ENCODE measurements at regions not wholly inside any gene's neighbourhood (a gene's known extent, or its start where the extent isn't known, plus 50 kb on each side); places are given as distances from the start of the nearest gene placed in this dataset.

DNA sequence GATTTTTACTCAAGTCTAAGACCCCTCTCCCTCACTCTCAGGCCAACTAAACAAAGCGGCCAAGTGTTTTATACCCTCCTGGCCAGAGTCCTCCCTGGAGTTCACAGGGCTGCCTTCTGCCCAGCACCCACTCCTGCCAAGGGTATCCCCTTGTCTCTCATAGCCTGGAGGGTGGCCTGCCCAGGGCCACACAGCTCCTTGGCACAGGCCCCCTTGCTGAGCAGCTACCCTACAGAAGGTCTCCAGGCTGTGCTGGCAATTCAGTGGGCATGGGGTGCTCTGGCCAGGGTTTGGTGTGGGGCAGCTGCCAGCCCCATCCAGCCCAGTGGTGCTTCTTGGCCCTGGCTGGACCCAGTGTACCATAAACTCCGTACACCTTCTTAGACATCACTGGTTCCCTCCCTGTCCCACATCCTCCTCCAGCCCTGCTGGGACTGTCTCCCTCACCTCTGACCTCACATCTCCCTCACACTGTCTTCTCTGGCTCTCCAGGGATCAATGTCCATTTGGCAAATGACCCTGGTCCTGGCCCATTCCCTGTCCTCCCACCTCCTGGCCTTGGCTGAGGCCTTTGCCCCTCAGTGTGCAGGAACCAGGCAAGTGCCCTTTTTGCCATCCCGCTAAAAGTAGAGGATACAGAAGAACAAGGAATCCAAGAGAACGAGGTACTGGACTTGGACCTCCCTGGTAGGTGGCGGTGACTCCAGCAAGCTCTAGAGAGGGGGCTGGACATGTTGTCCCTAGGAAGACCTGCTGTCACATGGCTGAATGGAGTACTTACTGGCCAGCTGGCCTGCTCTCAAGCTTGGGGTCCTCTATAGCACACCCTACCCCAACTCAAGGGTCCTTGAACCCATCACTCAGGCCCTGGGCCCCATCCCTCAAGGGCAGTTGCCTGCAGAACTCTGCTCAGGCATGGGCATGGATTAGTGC lies 50.0 kb upstream of the TRPM1 start:
- no peak for DNase-seq (ENCODE audit: low spot score)

DNA sequence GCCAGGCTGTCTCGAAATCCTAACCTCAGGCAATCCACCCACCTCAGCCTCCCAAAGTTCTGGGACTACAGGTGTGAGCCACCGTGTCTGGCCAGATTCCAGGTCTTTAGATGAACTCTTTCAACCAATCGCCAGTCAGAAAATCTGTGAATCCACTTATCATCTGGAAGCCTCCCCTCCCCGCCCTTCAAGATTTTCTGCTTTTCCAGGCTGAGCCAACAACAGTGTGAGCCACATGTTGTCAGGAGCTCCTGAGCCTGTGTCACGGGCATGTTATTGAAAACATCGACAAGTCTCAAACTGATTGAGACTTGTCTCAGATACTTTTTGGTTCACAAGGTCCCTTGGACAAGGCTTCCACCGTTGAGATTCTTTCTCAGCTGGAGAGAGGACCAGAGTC lies 52.0 kb upstream of the TRPM1 start:
- no peak for DNase-seq (ENCODE audit: low spot score)

DNA sequence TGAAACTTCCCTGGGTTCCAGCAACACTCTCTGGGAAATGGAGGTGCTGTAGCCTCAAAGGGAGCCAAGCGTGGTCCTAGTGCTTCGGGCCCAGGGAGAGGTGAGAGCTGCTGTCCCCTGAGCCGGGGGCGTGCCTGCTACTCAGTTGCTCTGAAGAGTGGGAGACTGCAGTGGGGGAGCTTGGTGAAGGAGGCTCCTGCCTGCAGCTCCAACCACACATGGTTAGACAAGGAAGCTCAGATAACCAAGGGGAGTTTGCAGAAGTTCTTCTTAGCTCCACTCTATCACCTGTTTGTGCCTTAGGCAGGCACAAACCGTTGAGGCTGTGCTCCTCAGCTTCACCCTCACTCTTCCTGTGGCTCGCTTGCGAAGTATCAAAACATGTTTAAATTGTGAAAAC lies 53.6 kb upstream of the TRPM1 start:
- DNase-seq (ENCODE audit: low spot score): no peak

DNA sequence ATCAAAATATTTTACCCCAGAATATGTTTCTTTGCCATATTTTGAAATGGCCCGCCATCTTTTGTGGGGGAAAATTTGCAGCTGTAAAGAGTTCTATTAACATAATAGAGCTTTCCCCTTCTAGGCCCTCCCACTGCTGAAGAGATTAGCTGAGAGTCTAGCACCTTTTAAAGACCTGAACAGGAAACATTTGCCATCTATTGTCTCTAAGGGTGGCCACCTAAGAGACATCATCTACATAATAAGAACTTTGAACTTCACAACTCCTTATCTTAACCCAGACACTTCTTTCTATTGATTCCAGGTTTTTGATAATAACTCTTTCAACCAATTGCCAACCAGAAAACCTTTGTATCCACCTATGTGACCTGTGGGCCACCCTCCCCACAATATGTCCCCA lies 54.7 kb upstream of the TRPM1 start:
- no peak for DNase-seq (ENCODE audit: low spot score)

DNA sequence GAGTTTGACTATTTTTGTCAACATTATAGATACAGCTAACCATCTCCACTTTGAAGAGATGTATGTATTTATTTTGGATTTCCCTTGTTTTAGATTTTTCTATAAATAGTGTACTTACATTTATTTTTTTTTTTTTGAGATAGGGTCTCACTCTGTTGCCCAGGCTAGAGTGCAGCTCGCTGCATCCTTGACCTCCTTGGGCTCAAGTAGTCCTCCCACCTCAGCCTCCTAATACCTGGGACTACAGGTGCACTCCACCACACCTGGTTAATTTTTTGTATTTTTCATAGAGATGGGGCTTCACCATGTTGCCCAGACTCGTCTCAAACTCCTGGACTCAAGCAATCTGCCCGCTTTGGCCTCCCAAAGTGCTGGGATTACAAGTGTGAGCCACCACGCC lies 55.3 kb upstream of the TRPM1 start:
- no peak for DNase-seq (ENCODE audit: low spot score)

DNA sequence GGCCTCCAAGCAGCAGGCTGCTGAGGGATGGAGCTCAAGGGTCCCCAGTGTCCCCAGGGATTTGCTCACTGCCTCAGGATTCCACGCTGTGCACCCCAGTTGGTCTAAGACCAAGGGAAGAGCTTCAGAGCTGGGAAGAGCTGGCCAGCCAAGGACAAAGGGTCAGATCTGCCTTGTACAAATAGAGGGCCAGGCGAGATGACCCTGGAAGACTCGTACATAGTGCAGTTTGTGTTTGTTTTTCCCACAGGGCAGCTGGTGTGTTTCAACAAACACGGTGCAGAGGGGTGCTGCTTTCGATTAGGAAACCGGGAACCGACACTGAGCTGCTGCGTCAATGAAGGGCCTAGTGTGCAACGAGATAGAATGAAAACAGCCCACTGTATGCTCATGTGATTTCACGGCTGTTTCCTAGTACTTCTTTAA lies 56.1 kb upstream of the TRPM1 start:
- DNase-seq (ENCODE audit: low spot score): no peak

DNA sequence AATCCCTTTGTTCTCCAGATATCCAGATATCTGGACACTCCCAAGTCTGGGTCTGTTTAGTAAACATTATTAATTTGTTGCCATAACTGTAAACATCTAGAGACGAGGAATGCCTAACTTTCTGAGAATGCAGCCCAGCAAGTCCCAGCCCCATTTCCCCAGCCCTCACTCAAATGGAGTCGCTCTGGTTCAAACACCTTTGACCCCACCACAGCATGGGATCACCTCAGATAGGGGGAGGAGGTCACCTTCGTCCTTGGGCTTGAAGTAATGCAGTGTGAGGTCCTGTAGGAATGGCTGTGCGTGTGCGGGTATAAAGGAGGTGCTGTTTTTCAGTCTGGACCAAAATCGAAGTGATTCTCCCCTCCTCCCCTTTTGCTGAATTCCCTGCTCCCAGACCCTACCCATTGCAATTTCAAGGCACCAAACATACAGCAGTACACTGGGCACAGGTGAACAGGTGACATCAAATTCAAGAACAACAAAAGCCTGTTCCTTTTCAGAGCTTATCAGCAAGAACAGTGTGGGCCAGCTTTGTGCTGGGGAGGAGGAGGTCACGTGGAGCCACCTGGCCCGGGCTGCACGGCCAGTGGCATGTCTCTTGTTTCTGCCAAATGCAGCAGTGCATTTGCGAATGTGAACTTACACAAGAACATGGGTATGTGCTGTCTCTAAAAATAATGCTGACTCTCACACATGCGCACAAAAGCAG lies 57.5 kb upstream of the TRPM1 start:
- DNase-seq (ENCODE audit: low spot score): no peak

DNA sequence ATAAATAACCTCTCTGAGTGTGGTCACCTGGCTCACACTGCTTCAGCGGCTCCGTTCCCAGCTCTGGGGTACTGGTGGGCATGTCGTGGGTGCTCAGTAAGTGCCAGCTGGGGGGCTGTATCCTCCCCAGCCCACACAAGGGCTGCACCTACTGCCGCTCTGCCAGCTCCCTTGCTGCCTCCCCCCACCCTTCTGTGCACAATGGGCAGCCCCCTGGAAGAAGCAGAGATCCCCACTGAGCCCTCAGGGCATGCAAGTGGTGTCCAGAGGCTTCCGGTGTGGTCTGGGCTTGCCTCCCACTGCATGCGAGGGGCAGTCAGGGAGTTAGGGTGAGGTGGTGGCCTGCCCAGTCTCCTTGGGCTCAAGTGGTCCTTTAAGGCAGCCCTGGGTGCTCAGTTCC lies 58.3 kb upstream of the TRPM1 start:
- DNase-seq (ENCODE audit: low spot score): no peak

DNA sequence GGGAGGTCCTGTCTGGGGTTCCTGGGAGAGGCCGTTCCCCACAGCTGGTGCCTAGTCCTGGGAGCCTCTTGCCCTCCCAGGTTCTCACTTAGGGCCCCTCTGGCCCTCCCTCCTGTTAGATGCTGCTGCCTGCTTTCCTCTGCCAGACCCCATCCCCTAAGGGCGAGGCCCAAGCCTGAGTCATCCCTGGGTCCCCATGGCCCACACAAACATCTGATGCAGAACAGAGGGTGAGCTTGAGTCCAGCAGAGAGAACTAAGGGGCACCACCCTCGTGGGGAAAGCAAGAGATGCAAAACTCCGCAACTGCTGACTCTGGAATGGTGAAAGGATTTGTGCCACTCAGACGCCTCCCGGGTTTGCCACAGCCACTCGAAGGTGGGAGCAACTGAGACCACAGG lies 58.8 kb upstream of the TRPM1 start:
- DNase-seq (ENCODE audit: low spot score): no peak

DNA sequence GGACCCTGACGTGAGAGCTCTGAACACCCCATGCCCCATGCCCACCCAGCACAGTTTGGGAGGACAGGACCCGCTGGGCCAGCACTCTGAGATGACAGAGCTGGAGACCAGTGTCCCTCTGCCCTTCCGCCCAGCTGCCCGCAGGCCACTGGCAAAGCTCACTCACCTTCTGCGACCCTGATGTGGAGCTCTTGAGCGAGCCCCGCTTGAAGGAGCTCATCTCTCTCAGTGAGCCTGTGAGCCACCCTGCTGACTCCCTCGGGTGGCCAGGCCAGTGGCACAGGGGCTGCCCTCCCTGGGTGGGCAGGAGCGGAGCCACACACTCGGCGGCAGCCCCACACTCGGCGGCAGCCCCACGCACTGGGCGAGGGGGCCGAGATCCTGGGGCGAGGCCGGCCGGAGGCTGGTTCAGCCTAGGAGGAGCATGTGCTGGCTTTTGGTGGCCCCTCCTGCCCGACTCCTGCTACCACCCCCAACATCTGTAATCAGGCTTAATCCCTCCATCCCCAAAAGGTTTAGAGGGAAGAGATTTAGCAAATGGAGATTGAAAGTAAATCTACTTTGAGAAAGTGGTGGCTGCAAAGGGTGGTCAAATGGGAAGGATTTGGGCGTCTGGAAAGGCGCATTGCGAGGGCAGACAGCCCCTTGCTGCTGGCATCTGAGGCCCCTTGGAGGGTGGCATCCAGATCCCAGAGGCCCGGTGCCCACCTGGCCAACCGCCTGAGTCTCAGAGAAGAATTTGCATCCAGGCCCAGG lies 59.4 kb upstream of the TRPM1 start:
- DNase-seq (ENCODE audit: low spot score): no peak

DNA sequence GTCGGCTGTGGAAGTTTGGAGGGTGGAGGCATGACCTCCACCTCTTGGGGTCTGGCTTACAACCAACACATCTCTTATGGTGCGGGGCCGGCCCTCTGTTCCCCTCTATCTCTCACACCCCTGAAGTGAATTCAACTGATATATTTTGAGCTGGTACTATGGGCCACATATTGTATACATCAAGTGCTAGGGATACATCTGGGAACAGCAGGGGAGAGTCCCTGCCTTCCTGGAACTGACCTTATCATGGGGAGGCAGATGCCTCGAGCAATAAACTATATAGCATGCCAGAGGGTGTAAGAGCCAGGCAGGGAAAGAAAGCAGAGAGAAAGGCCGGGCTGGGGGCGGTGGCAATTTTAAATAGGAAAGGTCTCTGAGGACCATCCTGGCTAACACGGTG lies 60.4 kb upstream of the TRPM1 start:
- DNase-seq (ENCODE audit: low spot score): no peak

DNA sequence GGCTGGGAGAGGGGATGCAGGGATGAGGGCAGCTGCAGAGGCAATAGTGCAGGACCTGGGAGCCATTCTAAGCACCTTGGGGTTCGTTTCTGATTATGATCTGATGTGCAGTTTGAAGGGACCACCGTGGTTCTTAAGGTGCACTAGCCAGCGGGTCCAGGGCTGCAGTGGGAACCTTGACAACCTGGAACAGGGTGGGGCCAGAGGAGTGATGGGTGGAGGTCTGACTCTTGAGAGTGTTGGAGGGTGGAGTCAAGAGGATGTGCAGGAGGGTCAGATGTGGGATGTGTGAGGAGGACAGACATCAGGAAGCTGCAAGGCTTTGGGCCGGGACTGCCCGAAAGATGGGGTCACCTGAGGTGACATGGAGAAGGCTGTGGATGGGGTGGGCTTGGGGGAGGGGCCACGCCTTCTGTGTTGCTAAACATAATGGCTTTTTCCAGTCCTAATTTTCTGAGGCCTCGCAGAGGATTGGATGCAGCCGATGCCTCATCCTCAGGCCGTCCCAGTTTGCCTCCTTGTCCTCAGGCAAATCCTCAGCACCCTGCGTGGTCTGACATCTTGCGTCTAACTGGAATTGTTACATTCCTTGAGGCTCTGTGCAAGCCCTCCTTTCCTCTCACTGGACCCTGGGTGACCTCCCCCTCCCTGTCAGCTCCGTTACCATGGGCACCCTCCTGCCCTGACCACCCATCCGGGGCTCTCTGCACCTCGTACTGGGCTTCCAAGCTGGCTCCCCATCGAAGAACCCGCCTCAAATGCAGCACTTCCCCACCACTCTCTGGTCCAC lies 61.4 kb upstream of the TRPM1 start:
- no peak for DNase-seq (ENCODE audit: low spot score)

DNA sequence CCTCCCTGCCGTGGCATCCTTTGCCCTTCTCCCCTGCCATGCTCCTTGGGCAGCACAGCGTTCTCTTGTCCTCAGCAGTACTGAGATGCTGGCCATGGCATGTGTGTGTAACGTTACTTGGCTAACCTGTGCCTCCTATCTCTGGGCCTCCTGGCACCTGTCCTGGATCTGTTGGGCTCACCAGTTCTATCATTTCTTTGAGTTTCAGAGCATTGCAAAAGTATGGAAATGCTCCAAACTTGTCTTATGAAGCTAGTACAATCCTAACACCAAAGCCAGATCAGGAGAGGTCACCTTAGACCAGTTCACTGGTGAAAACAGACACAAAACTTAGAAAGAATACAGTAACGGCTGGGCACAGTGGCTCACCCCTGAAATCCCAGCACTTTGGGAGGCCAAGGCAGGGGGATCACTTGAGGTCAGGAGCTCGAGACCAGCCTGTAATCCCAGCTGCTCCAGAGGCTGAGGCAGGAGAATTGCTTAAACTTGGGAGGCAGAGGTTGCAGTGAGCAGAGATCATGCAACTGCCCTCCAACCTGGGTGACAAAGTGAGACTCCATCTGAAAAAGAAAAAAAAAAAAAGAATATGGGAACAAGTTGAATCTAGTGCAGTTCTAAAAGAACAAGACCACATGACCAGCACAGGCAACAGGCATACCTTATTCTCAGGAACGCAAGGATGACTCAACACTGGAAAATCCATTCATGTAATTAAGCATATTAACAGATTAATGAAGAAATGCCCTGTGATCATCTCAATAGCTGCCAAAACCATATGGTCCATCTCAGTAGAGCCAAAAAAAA lies 62.4 kb upstream of the TRPM1 start:
- DNase-seq (ENCODE audit: low spot score): no peak

DNA sequence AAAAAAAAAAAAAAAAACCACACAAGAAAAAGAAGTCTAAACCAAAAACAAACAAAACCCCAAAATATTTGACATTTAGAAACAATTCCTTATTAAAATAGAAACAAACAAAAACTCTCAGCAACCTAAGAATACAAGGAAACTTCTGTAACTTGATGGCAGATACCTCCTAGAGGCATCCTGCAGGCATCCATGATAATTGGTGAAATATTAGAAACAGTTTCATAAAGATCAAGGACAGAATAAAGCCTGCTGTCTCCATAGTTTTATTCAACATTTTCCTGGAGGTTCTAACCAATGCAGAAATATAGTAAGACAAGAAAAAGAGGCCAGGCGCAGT lies 63.0 kb upstream of the TRPM1 start:
- no peak for DNase-seq (ENCODE audit: low spot score)

DNA sequence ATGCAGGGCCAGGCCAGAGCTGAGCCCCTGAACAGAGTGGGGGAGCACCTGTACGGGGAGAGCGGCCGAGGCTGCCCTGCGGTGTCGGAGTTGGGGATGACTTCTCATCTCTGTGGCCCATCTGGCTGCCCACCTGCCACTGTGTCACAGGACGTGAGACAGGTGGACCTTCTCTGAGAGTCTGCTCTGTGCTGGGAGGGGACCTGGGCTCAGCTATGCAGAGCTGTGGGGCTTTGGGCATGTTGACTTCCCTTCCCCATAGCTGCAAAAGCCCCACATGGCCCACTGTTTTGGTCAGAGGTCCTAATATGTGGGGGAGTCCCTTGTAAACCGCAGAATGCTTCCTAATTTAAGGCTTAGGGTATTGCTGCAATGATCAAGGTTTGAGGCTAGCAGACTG lies 68.0 kb upstream of the TRPM1 start:
- DNase-seq (ENCODE audit: low spot score): no peak

DNA sequence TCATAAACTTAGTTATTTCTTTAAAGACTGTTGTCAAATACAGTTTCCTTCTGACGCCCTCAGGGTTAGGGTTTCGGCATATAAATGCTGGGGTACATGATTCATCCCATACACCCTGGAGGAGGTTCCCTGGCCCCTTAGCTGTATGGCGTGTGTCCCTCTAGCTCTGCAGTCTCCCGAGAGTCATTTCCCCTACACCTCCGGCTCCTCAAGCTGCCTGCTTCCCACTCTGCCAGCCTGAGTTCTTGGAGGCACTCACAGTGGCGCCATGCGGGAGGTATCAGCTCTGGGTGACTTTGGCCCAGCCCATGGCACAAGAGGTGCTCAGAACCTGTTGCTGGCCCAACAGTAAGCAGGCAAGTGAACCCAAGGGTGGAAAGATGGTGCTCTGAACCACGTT lies 70.2 kb upstream of the TRPM1 start:
- DNase-seq (ENCODE audit: low spot score): no peak

DNA sequence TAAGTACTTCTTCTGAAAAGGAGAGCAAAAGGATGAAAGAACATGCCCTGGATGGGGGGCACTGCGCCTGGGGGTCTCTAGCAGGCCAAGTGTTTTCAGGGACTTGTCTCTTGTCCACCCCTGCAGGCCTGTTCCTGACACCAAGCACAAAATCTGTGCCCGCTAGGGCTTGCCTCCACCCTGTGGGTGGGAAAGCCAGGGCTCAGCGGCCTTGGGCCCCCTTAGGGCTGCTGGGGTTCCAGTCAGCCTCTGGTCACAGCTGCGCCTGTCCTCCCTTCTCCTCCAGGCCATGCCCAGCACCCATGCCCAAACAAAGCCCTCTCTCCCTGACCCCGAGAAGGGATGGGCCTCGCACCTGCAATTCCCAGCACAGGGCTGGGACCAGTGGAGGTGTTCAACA lies 71.1 kb upstream of the TRPM1 start:
- DNase-seq (ENCODE audit: low spot score): no peak

DNA sequence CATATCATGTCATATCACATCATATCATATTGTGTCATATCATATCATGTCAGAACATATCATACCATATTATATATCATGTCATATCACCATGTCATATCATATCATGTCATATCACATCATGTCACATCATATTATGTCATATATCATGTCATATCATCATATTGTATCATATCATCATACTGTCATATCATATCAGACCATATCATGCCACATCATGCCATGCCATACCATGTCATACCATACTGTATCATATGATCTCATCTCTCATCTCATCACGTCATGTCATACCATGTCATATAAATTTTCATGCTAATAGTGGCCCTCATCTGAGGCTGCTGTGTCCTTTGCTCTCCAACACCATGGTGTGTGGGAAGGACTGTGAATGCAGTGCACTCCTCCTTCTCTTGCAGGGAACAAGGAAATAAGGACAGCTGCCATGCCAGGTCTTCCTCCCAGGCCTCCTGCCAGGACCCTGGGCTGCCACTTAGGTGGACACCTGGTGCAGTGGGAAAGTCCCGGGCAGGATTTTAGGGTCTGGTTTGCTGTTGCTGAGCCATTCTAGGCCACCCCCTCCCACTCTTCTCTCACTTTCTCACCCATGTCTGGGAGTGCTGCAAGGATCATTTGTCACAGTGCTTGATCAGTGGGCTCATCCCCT lies 72.4 kb upstream of the TRPM1 start:
- no peak for DNase-seq (ENCODE audit: low spot score)

DNA sequence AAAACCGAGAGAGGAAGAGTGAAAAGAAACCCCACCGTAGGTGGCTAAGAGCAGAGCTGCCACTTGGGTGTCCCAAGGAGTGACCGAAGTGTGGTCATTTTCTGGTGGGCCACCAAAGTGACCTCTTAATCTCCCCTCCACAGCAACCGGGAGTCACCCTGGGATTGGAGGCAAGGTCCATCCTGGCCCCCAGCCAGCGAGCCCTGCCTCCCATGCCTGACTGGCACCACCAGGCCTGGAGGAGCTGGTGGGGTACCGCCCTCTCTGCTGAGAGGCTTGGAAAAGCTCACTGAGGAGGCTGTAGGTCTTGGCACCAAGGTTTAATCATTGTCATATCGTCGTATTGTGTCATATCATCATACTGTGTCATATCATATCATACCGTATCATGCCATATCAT lies 74.0 kb upstream of the TRPM1 start:
- no peak for DNase-seq (ENCODE audit: low spot score)

DNA sequence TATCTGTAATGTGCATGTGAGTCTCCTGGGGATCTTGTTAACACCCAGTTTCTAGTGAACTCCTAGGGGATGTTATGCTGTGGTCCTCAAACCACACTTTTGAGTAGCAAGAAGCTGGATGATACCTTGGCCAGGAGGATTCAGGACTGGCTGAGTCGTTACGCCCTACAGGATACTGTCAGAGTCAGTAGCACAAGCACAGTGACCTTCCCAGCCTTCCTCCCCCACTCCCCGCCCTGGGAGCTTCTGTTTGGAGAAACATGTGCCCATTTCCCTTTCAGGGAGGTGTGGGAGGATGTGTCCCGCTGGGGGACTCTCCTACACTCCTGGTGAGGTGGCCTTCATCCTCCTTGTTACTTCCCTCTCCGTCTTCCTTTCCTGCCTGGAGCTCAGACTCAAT lies 76.4 kb upstream of the TRPM1 start:
- DNase-seq (ENCODE audit: low spot score): no peak

DNA sequence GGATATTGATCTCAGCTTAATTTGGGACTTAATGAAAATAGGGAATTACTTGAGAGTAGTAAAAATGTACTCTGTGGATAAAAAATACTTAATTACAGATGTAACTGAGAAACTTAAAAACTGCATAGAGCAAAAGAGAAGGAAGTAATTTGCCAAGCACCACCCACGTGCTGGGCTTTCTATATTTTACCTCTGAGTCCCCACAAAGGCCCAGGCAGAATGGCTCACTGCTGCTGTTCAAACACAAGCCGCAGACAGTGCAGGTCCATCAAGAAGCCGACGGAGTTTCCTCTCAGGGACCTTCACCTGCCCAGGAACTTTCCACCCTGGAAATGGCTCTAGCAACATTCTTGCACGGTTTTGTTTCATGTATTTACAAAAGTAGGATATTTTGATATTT lies 77.2 kb upstream of the TRPM1 start:
- DNase-seq (ENCODE audit: low spot score): no peak

Measured in hepatic stellate cell (primary cell).